Ishikawa (cell line): ENCODE measurements at regions not wholly inside any gene's neighbourhood (a gene's known extent, or its start where the extent isn't known, plus 50 kb on each side); places are given as distances from the start of the nearest gene placed in this dataset.

Experiments
- CEBPB ChIP-seq: IDR thresholded peaks from 2 replicates; pipeline ENCODE4 v1.6.1; 2012
- CREB1 ChIP-seq: IDR thresholded peaks from 2 replicates; pipeline ENCODE4 v1.6.1; 2012; ENCODE audit warnings: low read depth
- EGR1 ChIP-seq: IDR thresholded peaks from 2 replicates; pipeline ENCODE4 v1.6.1; 2012
- EP300 ChIP-seq: IDR thresholded peaks from 2 replicates; pipeline ENCODE4 v1.6.1; 2012; ENCODE audit warnings: borderline replicate concordance
- FOXM1 ChIP-seq: IDR thresholded peaks from 2 replicates; pipeline ENCODE4 v1.6.1; 2012; ENCODE audit warnings: low read depth, borderline replicate concordance
- NFIC ChIP-seq: IDR thresholded peaks from 2 replicates; pipeline ENCODE4 v1.6.1; 2012
- RAD21 ChIP-seq: IDR thresholded peaks from 2 replicates; pipeline ENCODE4 v1.6.1; 2012; ENCODE audit warnings: low read depth
- REST ChIP-seq: IDR thresholded peaks from 2 replicates; pipeline ENCODE4 v1.6.1; 2012; ENCODE audit warnings: low read depth, mild to moderate bottlenecking
- TAF1 ChIP-seq: IDR thresholded peaks from 2 replicates; pipeline ENCODE4 v1.6.1; 2012; ENCODE audit warnings: low read depth, mild to moderate bottlenecking
- TCF12 ChIP-seq: IDR thresholded peaks from 2 replicates; pipeline ENCODE4 v1.6.1; 2012; ENCODE audit warnings: low read depth
- TEAD4 ChIP-seq: IDR thresholded peaks from 2 replicates; pipeline ENCODE4 v1.6.1; 2012
- USF1 ChIP-seq: IDR thresholded peaks from 2 replicates; pipeline ENCODE4 v1.6.1; 2012
- YY1 ChIP-seq: IDR thresholded peaks from 2 replicates; pipeline ENCODE4 v1.6.1; 2012; ENCODE audit warnings: low read depth
- ZBTB7A ChIP-seq: IDR thresholded peaks from 2 replicates; pipeline ENCODE4 v1.6.1; 2012; ENCODE audit warnings: low read depth
- TF ChIP-seq, protein P1 (sequence below): IDR thresholded peaks from 2 replicates; pipeline ENCODE4 v1.6.1; 2012

- TF ChIP-seq ZBTB7A (no peak), NFIC (no peak), TCF12 (no peak), USF1 (no peak), RAD21 (no peak), FOXM1 (no peak), CEBPB (no peak), EGR1 (no peak)
- TF ChIP-seq, protein P1, sequence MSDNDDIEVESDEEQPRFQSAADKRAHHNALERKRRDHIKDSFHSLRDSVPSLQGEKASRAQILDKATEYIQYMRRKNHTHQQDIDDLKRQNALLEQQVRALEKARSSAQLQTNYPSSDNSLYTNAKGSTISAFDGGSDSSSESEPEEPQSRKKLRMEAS, result no peak
Observed at GRCh38 chr6:26264547-26264946, 100.5 kb upstream of the BTN3A2 start.

DNA sequence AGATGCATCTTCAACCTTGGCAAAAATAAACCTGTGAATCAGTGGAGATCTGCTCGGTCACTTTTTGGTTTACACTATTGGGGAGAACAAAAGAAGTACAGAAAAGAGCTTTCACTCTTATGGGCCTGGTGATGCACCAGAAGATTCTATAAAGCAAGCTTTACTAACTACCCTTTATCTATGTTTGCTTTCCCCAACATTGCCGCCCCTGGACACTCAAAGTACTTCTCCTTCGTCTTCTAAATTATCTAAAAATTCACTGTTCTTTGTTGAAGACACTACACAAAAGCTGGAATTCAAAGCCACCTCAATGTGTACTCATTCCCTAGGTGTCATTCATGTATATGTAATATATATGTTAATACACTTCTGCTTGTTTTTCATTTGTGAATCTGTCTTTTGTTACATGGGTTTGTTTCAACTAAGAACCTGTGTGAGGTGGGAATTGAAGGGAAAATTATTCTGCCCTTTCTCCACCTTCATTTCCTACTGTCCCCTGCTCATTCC is 97.9 kb upstream of the BTN3A2 start:
- TF ChIP-seq EGR1, result no peak
- TF ChIP-seq TCF12, result no peak
- no peak for TF ChIP-seq FOXM1
- no peak for TF ChIP-seq USF1
- no peak for TF ChIP-seq EP300
- no peak for TF ChIP-seq CEBPB
- no peak for TF ChIP-seq NFIC
- no peak for TF ChIP-seq TAF1
- no peak for TF ChIP-seq CREB1
- no peak for TF ChIP-seq RAD21
- TF ChIP-seq ZBTB7A, result no peak
- TF ChIP-seq YY1, result no peak
- TF ChIP-seq, protein P1, result no peak
- no peak for TF ChIP-seq REST
- no peak for TF ChIP-seq TEAD4

DNA sequence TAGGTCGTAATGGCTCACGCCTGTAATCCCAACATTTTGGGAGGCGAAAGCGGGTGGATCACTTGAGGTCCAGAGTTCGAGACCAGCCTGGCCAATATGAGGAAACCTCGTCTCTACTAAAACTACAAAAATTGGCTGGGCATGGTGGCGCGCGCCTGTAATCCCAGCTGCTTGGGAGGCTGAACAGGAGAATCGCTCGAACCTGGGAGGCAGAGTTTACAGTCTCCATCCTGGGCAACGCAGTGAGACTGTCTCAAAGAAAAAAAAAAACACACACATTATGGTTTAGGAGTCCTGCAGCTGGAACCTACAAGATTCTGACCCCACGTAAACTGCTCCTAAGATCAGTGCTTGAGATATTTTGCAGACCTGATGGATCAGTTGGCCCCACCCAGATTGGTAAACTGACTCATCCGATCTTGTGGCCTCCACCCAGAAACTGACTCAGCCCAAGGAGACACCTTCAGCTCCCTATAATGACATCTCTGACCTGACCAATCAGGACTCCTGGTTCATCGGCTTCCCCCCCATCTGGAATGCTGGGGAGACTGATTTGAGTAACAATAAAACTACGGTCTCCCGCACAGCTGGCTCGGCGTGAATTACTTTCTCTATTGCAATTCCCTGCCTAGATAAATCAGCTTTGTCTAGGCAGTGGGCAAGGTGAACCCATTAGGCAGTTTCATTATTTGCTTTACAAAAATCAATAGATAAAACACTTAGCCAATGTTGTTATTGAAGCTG is 96.2 kb upstream of the BTN3A2 start:
- TF ChIP-seq CREB1 (no peak), TEAD4 (no peak), FOXM1 (no peak), USF1 (no peak), EGR1 (no peak), TCF12 (no peak), RAD21 (no peak), NFIC (no peak), YY1 (no peak), REST (no peak), EP300 (no peak), CEBPB (no peak), ZBTB7A (no peak), TAF1 (no peak)
- TF ChIP-seq, protein P1, result no peak

DNA sequence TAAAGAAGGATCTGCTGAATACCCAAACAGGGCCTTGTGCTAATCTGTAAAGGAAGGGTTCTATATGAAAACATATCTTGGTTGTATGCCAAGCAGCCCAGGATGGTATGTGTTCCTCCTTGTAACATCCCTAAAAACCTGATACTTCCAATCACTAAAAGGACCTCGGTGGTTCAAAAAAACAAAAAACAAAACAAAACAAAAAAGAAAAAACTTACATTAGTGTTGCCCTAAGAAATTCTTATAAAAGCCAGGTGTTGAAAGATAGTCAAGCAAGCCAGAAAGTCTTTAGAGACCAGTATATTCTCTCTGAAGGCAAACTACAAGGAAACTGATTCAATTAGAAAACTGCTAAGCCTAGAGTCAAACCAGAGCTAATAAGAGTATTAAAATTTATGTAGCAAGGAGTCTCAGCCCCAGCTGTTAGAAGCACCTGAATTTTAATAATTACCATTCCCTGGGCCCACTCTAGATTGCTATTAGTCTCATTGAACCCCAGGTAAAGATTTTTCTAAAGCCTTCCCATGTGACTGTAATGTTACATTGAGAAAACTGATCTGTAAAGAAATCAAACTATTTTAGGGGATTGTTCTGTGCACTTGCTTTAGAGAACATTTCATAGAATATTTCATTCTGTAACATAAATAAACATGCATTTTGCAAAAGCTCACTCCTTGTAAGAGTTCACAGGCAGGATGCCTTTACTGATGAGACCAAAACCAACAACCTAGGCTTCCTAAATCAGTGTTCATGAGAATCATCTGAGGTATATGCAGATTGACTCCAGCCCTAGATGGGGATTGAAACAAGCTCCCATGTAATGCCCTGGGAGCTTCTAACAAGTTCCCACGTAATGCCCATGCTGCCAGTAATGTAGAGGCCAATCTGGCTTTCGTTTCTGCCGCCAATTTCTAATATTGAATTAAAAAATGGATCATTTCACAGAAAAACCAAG is 95.2 kb upstream of the BTN3A2 start:
- TF ChIP-seq YY1 (no peak), TAF1 (no peak), EP300 (no peak), CEBPB (no peak), NFIC (no peak), CREB1 (no peak), USF1 (no peak), TCF12 (no peak), REST (no peak), ZBTB7A (no peak), RAD21 (no peak), FOXM1 (no peak), EGR1 (no peak), TEAD4 (no peak)
- TF ChIP-seq, protein P1, result no peak
